ENCODE measurements at regions not wholly inside any gene's neighbourhood (a gene's known extent, or its start where the extent isn't known, plus 50 kb on each side); places are given as distances from the start of the nearest gene placed in this dataset.

DNA sequence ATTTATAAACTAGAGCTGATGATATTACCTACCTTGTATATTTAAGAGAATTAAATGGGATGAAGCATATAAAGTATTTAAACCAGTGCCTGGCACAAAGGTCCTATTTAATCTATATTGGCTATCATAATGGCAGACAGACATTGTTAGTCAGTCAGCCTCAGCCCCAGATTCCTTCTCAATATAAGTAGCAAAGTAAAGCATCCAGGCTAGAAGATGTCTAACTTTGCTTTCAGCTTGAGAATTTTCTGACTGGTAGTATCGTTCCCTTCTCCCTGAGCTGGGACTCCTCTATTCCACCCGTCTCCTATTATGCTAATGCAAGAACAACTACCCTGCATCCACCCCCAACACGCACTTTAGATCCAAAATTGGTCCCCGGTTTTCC, 215.7 kb upstream of the SIX2 start:
- no TSS peak for BruUV-seq (replicated peaks)
- Histone ChIP-seq H3K4me2 (ENCODE audit: low read length) (no peak overlapping the region), H3K36me3 (ENCODE audit: low read depth, low read length) (no peaks in the 10 kb centered on the region), H3F3A (ENCODE audit: low read length, unreplicated experiment) (no peaks in the 10 kb centered on the region), H3K27me3 (ENCODE audit: low read length) (no peaks in the 10 kb centered on the region), H3K79me2 (ENCODE audit: low read length) (no peaks in the 10 kb centered on the region), H2AFZ (ENCODE audit: low read length) (no peak overlapping the region), H4K20me1 (ENCODE audit: low read length) (no peaks in the 10 kb centered on the region), H3K9me2 (replicated peaks; ENCODE audit: low read length) (no peaks in the 10 kb centered on the region), H3K4me1 (ENCODE audit: insufficient read depth, low read length) (0 out of 2 replicates have a peak, but pooled peaks cover 5% of the 10 kb centered on the region), H3K4me3 (ENCODE audit: low read length) (no peak overlapping the region), H3K9ac (ENCODE audit: low read length) (no peak overlapping the region), H3K9me3 (ENCODE audit: low read length) (no peaks in the 10 kb centered on the region), H3K27ac (ENCODE audit: low read length) (no peak overlapping the region)
- POLR2A ChIA-PET (ENCODE audit: unreplicated experiment) = no interaction called here
- no peak for ATAC-seq
- intact Hi-C loops (cut with micrococcal nuclease) = no loop called here
- DNase-seq = no peak
- CTCF ChIA-PET = no interaction called here
- TF ChIP-seq EZH2phosphoT487 (IDR thresholded peaks at IDR 0.05; ENCODE audit: borderline replicate concordance, low read length) (no peak), EZH2 (IDR thresholded peaks at IDR 0.05; ENCODE audit: low read length, unreplicated experiment) (no peak)
- TF ChIP-seq, protein P1, sequence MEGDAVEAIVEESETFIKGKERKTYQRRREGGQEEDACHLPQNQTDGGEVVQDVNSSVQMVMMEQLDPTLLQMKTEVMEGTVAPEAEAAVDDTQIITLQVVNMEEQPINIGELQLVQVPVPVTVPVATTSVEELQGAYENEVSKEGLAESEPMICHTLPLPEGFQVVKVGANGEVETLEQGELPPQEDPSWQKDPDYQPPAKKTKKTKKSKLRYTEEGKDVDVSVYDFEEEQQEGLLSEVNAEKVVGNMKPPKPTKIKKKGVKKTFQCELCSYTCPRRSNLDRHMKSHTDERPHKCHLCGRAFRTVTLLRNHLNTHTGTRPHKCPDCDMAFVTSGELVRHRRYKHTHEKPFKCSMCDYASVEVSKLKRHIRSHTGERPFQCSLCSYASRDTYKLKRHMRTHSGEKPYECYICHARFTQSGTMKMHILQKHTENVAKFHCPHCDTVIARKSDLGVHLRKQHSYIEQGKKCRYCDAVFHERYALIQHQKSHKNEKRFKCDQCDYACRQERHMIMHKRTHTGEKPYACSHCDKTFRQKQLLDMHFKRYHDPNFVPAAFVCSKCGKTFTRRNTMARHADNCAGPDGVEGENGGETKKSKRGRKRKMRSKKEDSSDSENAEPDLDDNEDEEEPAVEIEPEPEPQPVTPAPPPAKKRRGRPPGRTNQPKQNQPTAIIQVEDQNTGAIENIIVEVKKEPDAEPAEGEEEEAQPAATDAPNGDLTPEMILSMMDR (conservative IDR thresholded peaks at IDR 0.05; ENCODE audit: low read depth, low read length) = no peak

DNA sequence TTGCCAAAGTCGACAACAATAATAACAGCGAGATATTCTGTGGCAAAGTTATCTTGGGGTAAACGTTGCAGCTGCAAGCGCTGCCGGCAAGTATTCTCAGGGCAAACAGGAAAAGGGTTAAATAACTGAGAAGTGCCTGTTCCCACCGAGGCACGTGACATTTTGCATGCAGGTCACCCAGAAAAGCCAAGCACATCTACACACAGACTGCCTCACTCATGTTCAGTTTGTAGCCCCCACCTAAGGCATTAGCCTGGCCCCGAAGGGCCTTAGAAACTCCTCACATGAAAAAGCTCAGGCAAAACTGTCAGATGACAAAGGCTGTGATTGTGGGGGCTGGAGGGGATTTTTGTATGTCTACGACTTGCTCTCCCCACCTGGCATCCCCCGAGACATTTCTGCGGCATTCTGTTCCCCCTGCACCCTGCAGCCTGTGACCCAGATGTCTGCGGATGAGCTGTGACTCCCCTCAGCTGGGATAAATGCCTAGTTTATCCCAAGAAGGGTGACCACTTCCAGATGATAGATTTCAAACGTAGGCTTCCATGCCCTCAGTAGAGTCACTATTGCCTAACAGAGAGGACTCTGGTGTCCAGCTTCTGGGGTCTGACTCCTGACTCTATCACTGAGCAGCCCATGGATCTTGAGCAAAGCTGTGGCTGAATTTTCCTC, 215.2 kb upstream of the SIX2 start:
- H2AFZ ChIP-seq (ENCODE audit: low read length) = no peak overlapping the region
- ATAC-seq (no peak), DNase-seq (no peak)
- no peaks in the 10 kb centered on the region for H3K79me2 ChIP-seq (ENCODE audit: low read length)
- no peaks in the 10 kb centered on the region for H3F3A ChIP-seq (ENCODE audit: low read length, unreplicated experiment)
- H3K4me3 ChIP-seq (ENCODE audit: low read length) = no peak overlapping the region
- ChIA-PET POLR2A (ENCODE audit: unreplicated experiment) (no interaction called here), CTCF (no interaction called here)
- no peak overlapping the region for H3K27ac ChIP-seq (ENCODE audit: low read length)
- TF ChIP-seq EZH2 (IDR thresholded peaks at IDR 0.05; ENCODE audit: low read length, unreplicated experiment) (no peak), EZH2phosphoT487 (IDR thresholded peaks at IDR 0.05; ENCODE audit: borderline replicate concordance, low read length) (no peak)
- TF ChIP-seq, protein P1 (conservative IDR thresholded peaks at IDR 0.05; ENCODE audit: low read depth, low read length) = no peak
- H3K9me2 ChIP-seq (replicated peaks; ENCODE audit: low read length) = no peaks in the 10 kb centered on the region
- no peaks in the 10 kb centered on the region for H3K36me3 ChIP-seq (ENCODE audit: low read depth, low read length)
- H3K9me3 ChIP-seq (ENCODE audit: low read length) = no peaks in the 10 kb centered on the region
- H3K4me2 ChIP-seq (ENCODE audit: low read length) = no peak overlapping the region
- H4K20me1 ChIP-seq (ENCODE audit: low read length) = no peaks in the 10 kb centered on the region
- intact Hi-C loops (cut with micrococcal nuclease) = no loop called here
- no peaks in the 10 kb centered on the region for H3K27me3 ChIP-seq (ENCODE audit: low read length)
- H3K4me1 ChIP-seq (ENCODE audit: insufficient read depth, low read length) = peaks cover 6% of the 10 kb centered on the region
- BruUV-seq (replicated peaks) = no TSS peak
- H3K9ac ChIP-seq (ENCODE audit: low read length) = no peak overlapping the region

DNA sequence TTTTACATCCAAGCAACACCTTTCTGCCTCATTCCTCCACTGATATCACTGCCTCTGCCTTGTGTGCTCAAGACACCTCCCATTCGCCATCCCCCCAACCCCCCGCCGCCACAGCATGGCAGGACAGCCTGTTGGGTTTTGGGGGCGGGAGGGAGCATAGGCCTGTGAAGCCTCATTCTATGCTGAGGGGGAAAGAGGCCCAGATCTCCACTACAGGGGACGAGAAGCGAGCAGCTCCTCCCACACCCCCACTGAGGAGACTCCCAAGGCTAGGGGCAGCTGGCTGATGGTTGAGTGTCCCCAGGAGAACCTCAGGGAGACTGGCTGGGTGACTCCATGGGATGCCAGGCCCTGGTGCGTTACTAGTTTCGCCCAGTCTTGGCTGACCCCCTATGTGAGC, 214.3 kb upstream of the SIX2 start:
- Histone ChIP-seq H3K9ac (ENCODE audit: low read length) (no peak overlapping the region), H3K4me1 (ENCODE audit: insufficient read depth, low read length) (peaks cover 15% of the 10 kb centered on the region), H3K9me2 (replicated peaks; ENCODE audit: low read length) (no peaks in the 10 kb centered on the region), H3K9me3 (ENCODE audit: low read length) (no peaks in the 10 kb centered on the region), H3K79me2 (ENCODE audit: low read length) (no peaks in the 10 kb centered on the region), H3K4me3 (ENCODE audit: low read length) (no peak overlapping the region), H3F3A (ENCODE audit: low read length, unreplicated experiment) (no peaks in the 10 kb centered on the region), H2AFZ (ENCODE audit: low read length) (no peak overlapping the region), H3K27ac (ENCODE audit: low read length) (no peak overlapping the region), H4K20me1 (ENCODE audit: low read length) (no peaks in the 10 kb centered on the region), H3K4me2 (ENCODE audit: low read length) (no peak overlapping the region), H3K27me3 (ENCODE audit: low read length) (no peaks in the 10 kb centered on the region), H3K36me3 (ENCODE audit: low read depth, low read length) (no peaks in the 10 kb centered on the region)
- no peak for ATAC-seq
- ChIA-PET CTCF (no interaction called here), POLR2A (ENCODE audit: unreplicated experiment) (no interaction called here)
- DNase-seq = no peak
- no TSS peak for BruUV-seq (replicated peaks)
- TF ChIP-seq EZH2 (IDR thresholded peaks at IDR 0.05; ENCODE audit: low read length, unreplicated experiment) = no peak
- no peak for TF ChIP-seq EZH2phosphoT487 (IDR thresholded peaks at IDR 0.05; ENCODE audit: borderline replicate concordance, low read length)
- TF ChIP-seq, protein P1 (conservative IDR thresholded peaks at IDR 0.05; ENCODE audit: low read depth, low read length) = no peak
- intact Hi-C loops (cut with micrococcal nuclease) = no loop called here
